ENCODE measurements at regions not wholly inside any gene's neighbourhood (a gene's known extent, or its start where the extent isn't known, plus 50 kb on each side); places are given as distances from the start of the nearest gene placed in this dataset.

DNA sequence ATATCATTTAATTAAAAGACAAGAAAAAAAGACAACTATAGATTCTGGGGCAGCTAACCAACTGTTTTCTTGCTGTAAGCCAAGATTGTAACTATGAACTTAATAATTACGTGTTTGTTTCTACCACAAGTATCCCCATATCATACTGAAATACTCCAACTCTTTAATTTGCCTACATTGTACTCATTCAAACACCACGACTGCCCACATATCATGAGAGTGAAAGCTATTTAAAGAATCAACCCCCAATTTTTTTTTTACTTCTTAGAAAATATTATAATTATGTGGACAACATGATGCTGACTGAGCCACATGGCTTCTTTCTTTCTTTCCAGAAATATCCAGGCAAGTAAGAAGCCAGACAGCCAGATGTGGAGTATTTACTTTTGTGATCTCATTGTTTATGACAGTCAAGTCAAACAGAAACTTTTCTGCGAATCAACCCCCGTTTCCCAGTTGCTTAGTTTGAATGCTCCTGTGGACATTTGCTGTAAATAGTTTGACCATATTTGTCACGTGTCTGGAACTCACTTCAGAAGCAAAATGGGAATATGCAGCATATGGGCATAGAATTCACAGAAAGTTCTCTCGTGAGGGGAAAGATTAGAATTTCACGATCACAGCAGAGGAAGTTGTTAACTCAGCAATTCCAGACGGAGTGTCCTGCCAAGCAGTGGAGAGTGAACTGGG is 126.8 kb upstream of the PSMD7 start:
- DNase-seq, result peak; percentile 21

DNA sequence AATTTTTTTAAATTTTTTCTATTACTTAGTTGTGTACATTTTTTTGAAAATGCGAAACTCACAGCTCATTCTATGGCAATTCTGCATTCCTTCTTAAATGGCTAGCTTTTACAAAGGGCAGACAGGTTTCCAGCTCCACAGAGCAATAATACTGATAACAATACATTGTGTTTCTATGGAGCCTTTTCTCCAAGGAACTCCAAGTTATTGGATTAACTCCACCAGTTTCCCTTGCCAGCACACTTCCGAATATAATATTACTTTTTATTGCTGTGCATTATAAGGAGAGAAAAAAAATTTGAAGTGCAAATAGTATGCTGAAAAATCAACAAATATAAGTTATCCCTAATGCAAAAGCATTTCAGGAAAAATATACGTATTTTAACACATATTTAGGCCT is 127.5 kb upstream of the PSMD7 start:
- DNase-seq, result no peak

DNA sequence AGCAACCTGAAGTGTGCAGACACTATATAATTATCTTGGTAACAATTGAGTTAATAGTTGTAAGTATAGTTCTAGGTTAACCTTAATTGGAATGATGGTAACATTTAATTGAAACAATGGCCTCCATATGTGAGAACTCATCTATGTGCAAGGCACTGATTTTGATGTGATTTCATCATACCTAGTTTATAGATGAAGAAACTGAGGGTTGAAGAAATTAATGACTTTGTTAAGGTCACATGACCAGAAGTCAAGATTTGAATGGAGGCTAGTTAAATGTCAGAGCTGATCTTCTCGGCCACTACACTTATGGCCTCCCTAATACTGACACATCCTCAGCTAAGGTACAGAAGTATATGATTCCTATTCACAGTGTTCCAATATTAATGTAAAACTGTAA is 128.2 kb upstream of the PSMD7 start:
- DNase-seq, result no peak

DNA sequence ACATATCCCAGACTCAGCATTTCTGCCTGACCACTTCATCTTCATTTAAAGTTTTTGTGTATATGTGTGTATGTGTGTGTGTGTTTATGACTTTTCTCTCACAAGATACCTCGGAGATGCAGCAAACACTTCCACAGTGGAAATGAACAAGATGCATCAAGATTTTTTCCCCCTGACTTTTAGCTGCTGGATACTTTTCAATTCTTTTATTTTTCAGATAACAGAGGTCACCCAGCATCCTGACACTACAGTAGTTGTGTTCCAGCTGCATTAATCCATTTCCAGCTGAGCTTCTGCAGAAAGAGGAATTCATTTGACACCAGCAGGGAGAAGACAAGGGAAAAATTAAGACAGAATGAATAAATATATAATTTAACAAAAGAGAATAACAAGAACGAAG is 130.2 kb upstream of the PSMD7 start:
- DNase-seq, result no peak

DNA sequence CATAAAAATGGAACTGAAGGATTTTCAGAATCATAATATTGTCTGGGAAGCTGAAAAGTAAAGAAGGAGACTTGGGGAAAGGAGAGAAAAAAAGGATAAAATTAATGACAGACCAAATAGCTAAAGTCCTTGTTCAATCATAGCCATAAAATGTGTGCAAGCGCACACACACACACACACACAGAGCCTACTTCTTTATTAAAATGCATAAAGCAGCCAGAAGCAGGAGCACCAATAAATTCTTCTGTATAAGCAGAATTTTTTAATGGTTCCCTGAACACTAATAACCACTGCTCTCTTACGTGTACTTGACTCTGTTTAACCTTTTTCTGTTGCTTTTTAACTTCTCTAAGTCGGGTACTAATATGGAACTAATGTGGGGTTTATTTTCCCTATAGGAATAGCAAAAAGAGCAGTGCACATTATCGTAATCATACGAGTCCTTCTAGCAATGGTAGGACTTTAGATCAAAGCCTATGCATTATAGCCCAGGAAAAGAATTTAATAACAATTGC is 131.0 kb upstream of the PSMD7 start:
- no peak for DNase-seq

DNA sequence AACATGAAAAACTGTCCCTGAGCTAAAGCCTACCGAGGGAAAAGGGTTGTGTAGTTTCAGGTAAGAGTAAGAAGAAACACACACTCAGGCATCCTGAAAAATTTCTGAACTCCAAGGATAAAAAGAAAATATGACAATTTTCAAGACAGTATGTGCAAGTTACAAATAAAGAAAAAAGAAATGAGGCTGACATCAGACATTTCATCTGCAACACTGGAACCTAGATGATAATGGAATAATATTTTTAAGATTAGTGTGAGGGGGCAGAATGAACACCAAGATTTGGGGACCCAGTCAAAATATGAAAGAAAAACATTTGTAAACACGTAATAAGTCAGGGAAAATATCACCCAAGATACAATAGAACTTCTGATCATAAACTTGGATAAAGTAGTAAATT is 135.9 kb upstream of the PSMD7 start:
- DNase-seq, result no peak

DNA sequence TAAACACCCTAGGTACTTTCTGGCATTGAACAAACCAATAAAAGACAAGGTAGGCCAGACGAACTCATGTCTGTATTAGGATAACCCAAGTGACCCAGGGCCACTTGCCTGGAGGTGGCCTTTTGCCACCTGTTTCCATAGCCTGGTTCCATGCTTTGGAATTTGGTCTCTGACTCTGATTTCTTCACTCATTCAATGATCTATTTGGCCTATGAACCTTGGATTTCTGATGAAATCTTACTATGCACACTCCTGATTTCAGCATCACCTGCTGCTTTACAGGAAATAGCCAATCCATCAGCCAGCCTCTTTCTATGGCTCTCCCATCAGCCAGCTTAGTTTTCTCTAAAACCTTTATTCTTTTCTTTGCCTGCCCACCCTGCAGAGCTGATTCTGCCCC is 142.8 kb upstream of the PSMD7 start:
- DNase-seq, result no peak

DNA sequence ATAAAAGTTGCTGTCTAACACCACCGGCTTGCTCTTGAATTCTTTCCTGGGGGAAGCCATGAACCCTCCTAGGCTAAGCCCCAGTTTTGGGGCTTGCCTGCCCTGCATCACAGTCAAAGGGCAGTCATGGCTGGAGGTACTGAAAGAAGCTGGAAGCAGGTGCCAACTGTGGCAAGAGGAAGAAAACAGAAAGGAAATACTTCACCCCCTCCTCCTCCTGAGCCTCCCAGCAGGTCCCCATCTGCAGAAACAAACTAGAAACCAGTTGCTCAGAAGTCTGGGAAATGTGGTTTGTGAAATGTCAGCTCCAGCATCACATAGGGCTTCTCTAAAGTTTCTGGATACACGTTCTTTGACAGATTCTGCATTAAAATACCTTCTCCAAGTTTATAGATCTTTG is 150.0 kb upstream of the PSMD7 start:
- DNase-seq, result no peak

DNA sequence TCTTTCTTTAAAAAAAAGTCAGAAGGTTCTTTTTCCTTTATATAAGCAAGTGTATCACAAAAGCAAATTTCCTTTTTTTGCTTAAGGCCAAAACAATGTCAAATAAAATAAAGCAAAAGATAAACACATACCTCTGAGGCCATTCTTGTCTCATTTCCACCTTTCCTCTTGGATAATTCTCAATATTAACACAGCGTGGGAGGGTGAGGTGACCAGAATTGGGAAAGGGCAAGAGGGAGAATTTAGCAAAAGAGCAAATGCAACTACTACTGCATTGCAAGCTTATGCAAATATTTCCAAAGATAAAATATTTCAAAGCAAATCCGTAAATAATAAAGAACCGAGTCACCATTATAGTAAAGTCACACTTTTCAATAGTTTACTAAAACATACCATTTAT is 153.4 kb upstream of the PSMD7 start:
- DNase-seq, result no peak

DNA sequence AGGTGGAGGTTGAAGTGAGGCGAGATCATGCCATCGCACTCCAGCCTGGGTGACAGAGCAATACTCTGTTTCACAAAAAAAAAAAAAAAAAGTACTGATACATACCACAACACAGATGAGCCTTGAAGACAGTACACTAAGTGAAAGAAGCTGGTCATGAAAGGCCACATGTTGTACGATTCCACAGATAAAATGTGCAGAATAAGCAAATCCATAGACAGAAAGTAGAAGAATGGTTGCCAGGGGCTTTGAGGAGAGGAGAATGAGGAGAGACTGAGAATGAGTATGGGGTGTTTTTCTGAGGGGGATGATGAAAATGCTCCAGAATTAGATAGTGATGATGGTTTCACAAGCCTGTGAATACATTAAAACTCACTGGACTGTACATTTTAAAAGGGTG is 155.6 kb upstream of the PSMD7 start:
- no peak for DNase-seq

DNA sequence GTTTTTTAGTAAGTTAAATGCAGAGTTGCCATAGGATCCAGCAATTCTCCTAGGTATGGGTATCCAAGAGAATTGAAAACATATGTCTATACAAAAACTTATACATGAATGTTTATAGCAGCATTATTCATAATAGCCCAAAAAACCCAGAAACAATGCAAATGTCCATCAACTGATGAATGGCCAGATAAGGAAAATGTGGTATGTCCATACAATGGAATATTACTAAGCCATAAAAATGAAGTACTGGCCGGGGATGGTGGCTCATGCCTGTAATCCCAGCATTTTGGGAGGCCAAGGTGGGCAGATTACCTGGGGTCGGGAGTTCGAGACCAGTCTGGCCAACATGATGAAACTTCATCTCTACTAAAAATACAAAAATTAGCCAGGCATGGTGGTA is 156.1 kb upstream of the PSMD7 start:
- DNase-seq, result no peak

DNA sequence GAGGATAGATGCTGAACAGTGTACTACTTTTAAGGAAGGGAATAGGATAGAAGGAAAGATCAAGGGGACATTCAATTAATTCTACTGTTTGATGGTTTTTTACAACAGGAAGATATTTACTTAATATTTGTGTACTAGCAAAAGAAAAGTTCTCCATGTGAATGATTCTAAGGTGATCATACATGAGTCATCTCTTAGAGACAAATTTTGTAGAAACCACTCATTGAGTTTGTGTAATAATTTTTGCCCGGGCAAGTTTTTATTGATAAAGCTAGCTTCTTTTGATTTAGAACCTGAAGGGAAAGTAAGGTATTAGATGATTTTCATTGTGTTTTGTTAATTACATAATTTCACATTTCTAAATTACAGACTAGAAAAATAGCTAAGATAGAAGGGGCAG is 172.8 kb upstream of the PSMD7 start:
- DNase-seq, result no peak

DNA sequence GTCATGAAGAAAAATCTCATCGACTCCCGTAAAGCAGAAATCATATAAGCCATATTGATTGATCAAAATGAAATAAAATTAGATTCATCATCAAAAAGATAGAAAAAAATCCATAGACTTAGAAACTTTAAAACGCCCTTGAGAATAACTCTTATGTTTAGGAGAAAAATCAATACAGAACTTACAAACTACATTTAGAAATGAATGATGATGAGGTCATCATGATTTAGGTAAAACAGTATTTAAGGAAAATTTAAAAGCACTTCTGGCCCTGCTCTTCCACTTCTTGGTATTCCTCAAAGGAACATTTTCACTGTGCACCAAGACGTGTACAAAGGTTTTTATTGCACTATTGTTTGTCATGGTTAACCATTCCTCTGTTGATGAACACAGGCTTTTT is 173.4 kb upstream of the PSMD7 start:
- no peak for DNase-seq

DNA sequence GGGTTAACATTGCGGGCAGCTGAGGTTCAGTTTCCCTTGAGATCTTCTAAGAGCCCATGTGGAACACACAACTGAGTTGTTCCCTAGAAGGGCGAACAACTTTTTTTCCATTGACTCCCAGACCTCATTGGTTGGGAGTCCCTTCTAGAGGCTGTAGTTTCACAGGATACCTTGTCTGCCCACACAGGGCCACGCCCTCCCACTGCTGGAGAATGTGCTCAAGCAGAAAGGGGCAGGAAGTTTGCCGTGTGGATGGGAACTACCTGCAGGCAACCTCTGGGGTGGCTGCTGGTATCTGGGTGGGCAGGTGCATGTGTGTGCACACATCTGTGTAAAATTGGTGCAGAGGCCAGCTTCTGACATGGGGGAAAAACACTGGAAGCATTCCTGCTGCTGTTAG is 178.8 kb upstream of the PSMD7 start:
- no peak for DNase-seq

DNA sequence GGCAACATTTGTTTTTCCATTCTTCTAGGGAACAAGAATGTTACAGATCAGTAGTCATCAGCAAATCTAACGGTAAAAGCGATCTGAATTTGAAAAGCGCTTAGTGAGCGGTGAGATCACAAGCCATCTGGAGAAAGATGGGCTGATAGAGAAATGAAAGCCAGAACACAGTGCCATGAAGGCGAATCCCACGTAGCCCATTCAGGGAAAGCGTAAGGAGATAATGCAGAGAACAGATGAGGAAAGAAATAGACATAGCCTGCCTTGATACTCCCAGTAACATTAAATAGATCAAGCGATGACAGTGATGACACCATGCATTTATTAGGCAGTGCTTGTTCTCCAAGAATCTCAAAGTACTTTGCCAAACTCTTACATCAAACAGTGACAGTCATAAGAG is 183.1 kb upstream of the PSMD7 start:
- DNase-seq, result no peak

DNA sequence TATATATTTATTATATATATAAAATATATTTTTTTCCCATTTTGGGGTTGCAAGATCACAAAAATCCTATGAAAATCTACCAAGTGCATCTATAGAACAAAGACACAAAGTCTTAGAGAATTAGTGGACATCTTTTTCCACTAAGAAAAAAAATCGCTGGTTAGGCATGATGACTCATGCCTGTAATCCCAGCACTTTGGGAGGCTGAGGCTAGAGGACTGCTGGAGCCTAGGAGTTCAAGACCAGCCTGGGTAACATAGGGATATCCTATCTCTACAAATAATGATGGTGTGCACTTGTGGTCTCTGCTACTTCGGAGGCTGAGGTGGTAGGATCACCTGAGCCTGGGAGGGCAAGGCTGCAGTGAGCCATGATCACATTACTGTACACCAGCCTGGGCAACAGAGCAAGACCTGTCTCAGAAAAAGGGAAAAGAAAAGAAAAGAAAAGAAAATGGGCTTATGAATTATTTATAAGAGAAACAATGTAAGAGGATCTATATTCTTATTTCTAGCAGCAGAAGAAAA is 185.1 kb upstream of the PSMD7 start:
- no peak for DNase-seq

DNA sequence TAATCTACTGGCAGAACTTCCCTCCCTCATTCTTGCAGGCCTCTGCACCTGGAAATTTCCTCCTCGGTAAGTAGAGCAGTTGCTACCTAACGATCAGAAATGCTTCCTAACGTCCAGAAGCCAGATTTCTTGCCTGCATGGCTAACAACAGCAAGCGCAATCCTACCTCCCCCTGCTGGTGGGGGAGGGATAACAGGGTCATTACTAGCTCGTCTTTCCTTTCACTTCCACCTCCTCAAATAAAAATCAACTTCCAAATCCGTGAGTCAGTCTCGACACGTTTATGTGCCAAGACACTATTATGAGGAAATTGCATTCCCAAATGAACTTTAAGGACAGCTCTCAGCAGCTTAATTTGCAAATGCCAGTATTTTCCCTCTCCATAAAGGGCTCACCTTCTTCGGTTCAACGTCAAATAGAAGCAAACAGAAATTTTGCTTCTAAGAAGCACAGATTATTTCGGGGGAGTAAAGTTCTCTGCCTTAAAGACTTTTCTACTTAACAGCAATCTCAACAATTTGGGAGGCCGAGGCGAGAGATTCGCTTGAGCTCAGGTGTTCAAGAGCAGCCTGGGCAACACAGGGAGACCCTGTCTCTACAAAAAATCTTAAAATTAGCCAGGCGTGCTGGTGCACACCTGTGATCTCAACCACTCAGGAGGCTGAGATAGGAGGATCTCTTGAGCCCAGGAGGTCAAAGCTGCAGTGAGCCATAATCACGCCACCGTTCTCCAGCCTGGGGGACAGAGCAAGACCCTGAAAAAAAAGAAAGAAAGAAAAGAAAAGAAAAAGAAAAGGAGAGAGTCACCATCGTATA is 188.6 kb upstream of the PSMD7 start:
- no peak for DNase-seq

DNA sequence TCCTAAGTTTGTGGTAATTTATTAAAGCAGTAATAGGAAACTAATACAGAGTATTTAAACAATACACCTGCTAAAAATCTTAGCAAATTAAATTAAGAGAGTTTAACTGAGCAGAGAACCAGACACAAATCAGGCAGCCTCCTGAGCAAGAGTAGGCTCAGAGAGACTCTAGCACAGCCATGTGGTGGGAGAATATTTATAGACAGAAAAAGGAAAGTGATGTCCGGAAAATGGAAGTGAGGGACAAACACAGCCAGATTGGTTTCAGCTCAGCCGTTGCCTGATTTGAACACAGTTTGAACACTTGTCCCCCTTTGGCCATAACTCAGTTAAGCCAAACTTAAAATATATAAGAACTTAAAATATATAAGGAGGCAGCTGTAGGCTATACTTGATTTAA is 192.6 kb upstream of the PSMD7 start:
- no peak for DNase-seq

DNA sequence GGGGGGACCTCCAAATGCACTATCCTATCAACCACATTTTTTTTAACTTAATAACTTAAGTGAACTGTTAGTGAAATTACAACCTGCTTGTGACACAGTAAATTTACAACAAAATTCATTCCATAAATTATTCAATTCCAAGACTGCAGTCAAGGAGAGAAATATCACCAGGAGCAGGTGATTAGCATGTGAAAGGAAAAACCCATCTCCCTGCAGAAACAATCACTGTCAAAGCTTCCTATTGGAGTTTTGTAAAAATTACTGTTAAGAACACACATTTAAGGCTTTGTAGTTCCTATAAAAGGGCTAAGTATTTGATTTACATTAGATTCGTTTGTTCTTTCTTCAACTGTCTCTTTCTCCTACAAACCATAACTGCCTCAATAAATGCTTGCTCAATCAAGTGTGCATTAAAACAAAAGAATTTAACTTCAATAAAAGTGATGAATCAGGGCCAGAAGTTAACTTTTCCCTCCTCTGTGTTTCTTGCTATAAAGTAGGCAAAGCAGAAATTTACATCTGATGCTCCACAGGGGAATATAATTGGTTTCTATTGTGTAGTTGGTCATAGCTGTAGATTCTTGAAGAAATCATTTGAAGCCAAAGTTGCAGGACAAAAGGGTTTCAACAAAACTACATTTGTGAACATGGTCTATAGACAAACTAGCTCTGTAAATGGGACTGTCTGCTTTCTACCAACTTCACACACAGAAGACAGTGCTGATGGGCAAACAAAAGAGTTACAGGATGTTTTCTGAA is 195.1 kb upstream of the PSMD7 start:
- DNase-seq, result no peak

DNA sequence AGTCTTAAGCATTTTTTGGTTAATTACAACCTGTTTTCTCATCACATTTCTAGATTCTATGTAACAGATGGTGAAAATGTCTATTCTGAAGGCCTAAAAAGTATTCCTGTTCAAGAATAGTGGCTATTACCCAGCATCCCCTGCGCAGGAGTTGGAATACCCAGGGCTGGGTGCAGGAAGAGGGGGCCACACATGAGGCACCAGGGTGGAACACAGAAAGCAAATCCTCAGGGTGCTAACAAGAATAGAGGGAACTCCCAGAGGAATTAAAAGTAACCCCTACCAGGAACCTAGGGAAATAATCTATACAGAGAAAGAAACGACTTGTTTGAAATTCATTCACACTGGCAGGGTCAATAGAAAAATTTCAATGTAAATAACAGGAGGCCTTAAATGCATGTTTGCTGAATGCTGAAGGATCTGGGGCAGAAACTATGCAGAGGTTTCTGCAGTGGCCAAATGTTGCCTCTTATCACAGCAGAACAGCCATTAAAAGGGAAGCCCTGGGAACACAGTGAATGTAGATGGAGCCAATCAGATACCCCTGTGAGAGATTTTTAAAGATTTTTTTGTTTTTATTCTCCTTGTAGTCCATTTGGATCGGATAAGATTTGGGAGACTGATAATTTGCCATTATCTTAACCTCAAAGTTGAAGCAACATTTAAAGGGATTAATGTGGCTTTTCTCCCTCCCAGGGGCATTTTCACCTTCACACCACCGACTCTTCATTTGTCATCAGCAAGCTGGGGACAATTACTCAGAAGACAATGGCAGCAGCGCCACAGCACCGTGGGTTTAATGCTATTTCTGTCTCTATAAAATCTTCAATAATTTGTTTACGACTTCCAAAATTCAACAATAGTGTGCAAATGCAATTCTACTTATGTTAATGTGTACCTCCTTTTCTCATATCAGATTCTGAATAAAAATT is 196.0 kb upstream of the PSMD7 start:
- no peak for DNase-seq

DNA sequence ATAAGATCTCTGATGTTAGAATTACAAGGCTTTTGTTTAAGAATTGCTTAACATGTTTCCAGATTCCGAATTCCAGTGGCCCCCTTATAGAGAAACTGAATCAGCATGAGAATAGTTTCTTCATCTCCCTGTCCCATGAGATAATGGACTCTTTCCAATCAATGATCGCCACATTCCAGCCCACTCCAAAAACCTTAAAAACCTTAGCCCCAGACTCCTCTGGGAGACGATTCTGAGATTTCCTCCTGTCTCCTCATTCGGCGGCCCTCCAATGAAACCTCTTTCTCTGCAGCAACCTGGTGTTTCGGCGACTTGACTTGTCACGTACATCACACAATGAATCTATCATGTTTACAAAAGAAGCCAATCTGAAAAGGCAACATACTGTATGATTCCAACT is 197.1 kb upstream of the PSMD7 start:
- DNase-seq, result no peak

DNA sequence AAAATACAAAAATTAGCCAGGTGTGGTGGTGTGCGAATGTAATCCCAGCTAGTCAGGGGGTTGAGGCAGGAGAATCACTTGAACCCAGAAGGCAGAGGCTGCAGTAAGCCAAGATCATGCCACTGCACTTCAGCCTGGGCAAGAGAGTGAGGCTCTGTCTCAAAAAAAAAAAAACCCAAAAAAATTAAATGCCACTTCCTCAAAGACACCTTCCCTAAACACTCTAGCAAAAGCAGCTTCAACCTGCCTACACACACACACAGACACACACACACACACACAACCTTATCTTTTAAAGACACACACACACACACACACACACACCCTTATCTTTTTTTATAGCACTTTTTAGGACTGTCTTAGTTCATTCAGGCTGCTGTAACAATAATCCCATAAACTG is 201.7 kb upstream of the PSMD7 start:
- no peak for DNase-seq
